ENCODE measurements at regions not wholly inside any gene's neighbourhood (a gene's known extent, or its start where the extent isn't known, plus 50 kb on each side); places are given as distances from the start of the nearest gene placed in this dataset.

- TF ChIP-seq CTCF (IDR thresholded peaks at IDR 0.05; ENCODE audit: low read depth, low read length): no peak
- TF ChIP-seq EZH2phosphoT487 (IDR thresholded peaks at IDR 0.05; ENCODE audit: low read depth): no peak
Observed at GRCh38 chr12:92065639-92066038, 80.0 kb downstream of the BTG1 start.

All from OCI-LY3 (cell line).